ENCODE measurements at regions not wholly inside any gene's neighbourhood (a gene's known extent, or its start where the extent isn't known, plus 50 kb on each side); places are given as distances from the start of the nearest gene placed in this dataset.

DNA sequence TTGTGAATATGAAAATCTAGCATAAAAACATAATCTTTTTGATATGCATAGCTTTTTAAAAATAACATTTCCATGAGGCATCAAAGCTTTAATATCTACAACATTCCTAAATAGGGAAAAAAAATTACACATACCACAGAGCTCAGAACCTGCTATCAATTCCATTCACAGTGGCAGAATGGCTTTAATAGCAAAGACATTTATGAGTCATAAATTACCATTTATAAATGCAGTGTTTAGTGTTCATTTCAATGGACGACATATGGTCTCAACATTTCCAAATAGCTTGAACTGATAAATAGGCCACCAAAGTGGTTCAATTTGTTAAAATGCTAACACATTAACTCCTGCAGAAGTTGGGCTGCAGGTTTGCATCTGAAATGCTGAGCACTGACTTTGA is 600.6 kb upstream of the SETBP1 start:
- TF ChIP-seq, protein P1, sequence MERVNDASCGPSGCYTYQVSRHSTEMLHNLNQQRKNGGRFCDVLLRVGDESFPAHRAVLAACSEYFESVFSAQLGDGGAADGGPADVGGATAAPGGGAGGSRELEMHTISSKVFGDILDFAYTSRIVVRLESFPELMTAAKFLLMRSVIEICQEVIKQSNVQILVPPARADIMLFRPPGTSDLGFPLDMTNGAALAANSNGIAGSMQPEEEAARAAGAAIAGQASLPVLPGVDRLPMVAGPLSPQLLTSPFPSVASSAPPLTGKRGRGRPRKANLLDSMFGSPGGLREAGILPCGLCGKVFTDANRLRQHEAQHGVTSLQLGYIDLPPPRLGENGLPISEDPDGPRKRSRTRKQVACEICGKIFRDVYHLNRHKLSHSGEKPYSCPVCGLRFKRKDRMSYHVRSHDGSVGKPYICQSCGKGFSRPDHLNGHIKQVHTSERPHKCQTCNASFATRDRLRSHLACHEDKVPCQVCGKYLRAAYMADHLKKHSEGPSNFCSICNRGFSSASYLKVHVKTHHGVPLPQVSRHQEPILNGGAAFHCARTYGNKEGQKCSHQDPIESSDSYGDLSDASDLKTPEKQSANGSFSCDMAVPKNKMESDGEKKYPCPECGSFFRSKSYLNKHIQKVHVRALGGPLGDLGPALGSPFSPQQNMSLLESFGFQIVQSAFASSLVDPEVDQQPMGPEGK (CRISPR knock-in tag; IDR thresholded peaks at IDR 0.05; ENCODE audit: borderline replicate concordance), result no peak
- TF ChIP-seq, protein P2, sequence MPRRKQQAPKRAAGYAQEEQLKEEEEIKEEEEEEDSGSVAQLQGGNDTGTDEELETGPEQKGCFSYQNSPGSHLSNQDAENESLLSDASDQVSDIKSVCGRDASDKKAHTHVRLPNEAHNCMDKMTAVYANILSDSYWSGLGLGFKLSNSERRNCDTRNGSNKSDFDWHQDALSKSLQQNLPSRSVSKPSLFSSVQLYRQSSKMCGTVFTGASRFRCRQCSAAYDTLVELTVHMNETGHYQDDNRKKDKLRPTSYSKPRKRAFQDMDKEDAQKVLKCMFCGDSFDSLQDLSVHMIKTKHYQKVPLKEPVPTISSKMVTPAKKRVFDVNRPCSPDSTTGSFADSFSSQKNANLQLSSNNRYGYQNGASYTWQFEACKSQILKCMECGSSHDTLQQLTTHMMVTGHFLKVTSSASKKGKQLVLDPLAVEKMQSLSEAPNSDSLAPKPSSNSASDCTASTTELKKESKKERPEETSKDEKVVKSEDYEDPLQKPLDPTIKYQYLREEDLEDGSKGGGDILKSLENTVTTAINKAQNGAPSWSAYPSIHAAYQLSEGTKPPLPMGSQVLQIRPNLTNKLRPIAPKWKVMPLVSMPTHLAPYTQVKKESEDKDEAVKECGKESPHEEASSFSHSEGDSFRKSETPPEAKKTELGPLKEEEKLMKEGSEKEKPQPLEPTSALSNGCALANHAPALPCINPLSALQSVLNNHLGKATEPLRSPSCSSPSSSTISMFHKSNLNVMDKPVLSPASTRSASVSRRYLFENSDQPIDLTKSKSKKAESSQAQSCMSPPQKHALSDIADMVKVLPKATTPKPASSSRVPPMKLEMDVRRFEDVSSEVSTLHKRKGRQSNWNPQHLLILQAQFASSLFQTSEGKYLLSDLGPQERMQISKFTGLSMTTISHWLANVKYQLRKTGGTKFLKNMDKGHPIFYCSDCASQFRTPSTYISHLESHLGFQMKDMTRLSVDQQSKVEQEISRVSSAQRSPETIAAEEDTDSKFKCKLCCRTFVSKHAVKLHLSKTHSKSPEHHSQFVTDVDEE (CRISPR knock-in tag; IDR thresholded peaks at IDR 0.05), result no peak
- no peak for TF ChIP-seq ARNTL (CRISPR knock-in tag; IDR thresholded peaks at IDR 0.05; ENCODE audit: borderline replicate concordance, low read depth)
- TF ChIP-seq, protein P3, sequence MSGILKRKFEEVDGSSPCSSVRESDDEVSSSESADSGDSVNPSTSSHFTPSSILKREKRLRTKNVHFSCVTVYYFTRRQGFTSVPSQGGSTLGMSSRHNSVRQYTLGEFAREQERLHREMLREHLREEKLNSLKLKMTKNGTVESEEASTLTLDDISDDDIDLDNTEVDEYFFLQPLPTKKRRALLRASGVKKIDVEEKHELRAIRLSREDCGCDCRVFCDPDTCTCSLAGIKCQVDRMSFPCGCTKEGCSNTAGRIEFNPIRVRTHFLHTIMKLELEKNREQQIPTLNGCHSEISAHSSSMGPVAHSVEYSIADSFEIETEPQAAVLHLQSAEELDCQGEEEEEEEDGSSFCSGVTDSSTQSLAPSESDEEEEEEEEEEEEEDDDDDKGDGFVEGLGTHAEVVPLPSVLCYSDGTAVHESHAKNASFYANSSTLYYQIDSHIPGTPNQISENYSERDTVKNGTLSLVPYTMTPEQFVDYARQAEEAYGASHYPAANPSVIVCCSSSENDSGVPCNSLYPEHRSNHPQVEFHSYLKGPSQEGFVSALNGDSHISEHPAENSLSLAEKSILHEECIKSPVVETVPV (CRISPR knock-in tag; IDR thresholded peaks at IDR 0.05), result no peak
- TF ChIP-seq, protein P4, sequence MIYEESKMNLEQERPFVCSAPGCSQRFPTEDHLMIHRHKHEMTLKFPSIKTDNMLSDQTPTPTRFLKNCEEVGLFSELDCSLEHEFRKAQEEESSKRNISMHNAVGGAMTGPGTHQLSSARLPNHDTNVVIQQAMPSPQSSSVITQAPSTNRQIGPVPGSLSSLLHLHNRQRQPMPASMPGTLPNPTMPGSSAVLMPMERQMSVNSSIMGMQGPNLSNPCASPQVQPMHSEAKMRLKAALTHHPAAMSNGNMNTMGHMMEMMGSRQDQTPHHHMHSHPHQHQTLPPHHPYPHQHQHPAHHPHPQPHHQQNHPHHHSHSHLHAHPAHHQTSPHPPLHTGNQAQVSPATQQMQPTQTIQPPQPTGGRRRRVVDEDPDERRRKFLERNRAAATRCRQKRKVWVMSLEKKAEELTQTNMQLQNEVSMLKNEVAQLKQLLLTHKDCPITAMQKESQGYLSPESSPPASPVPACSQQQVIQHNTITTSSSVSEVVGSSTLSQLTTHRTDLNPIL (CRISPR knock-in tag; IDR thresholded peaks at IDR 0.05; ENCODE audit: low read depth), result no peak
- TF ChIP-seq, protein P5, sequence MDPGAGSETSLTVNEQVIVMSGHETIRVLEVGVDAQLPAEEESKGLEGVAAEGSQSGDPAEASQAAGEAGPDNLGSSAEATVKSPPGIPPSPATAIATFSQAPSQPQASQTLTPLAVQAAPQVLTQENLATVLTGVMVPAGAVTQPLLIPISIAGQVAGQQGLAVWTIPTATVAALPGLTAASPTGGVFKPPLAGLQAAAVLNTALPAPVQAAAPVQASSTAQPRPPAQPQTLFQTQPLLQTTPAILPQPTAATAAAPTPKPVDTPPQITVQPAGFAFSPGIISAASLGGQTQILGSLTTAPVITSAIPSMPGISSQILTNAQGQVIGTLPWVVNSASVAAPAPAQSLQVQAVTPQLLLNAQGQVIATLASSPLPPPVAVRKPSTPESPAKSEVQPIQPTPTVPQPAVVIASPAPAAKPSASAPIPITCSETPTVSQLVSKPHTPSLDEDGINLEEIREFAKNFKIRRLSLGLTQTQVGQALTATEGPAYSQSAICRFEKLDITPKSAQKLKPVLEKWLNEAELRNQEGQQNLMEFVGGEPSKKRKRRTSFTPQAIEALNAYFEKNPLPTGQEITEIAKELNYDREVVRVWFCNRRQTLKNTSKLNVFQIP (CRISPR knock-in tag; IDR thresholded peaks at IDR 0.05; ENCODE audit: borderline replicate concordance, low read depth), result no peak
- TF ChIP-seq TCF4 (CRISPR knock-in tag; IDR thresholded peaks at IDR 0.05; ENCODE audit: borderline replicate concordance), result no peak
- TF ChIP-seq ZNF565 (CRISPR knock-in tag; conservative IDR thresholded peaks at IDR 0.05; ENCODE audit: low read depth), result no peak
- no peak for TF ChIP-seq ZNF70 (CRISPR knock-in tag; IDR thresholded peaks at IDR 0.05)

Measured in SK-N-SH treated with all-trans-retinoic acid at 6 μM for 48 hours (cell line).